C4-2B (cell line): ENCODE measurements at regions not wholly inside any gene's neighbourhood (a gene's known extent, or its start where the extent isn't known, plus 50 kb on each side); places are given as distances from the start of the nearest gene placed in this dataset.
"Not testable (repeated sequence)": the region's sequence is repeated elsewhere in the genome, so short reads cannot be mapped to it uniquely, and the experiment has no call there.

Source experiments
- H3K27ac ChIP-seq: fragments of 450-650 bp; 2 replicates; pipeline ENCODE4 v1.5.1; 2017
- ZFX ChIP-seq: fragments of 450-650 bp; IDR thresholded peaks from 2 replicates; pipeline ENCODE4 v1.6.1; 2017
- TF ChIP-seq, protein P1 (sequence below): fragments of 450-650 bp; conservative IDR thresholded peaks from 2 replicates; pipeline ENCODE4 v1.5.1; 2017; ENCODE audit warnings: mild to moderate bottlenecking

- TF ChIP-seq, protein P1, sequence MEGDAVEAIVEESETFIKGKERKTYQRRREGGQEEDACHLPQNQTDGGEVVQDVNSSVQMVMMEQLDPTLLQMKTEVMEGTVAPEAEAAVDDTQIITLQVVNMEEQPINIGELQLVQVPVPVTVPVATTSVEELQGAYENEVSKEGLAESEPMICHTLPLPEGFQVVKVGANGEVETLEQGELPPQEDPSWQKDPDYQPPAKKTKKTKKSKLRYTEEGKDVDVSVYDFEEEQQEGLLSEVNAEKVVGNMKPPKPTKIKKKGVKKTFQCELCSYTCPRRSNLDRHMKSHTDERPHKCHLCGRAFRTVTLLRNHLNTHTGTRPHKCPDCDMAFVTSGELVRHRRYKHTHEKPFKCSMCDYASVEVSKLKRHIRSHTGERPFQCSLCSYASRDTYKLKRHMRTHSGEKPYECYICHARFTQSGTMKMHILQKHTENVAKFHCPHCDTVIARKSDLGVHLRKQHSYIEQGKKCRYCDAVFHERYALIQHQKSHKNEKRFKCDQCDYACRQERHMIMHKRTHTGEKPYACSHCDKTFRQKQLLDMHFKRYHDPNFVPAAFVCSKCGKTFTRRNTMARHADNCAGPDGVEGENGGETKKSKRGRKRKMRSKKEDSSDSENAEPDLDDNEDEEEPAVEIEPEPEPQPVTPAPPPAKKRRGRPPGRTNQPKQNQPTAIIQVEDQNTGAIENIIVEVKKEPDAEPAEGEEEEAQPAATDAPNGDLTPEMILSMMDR = no peak
- no peak for TF ChIP-seq ZFX
- no peak overlapping the region for H3K27ac ChIP-seq
Measured at GRCh38 chr9:135358552-135358940, 121.0 kb upstream of the PPP1R26 start.

DNA sequence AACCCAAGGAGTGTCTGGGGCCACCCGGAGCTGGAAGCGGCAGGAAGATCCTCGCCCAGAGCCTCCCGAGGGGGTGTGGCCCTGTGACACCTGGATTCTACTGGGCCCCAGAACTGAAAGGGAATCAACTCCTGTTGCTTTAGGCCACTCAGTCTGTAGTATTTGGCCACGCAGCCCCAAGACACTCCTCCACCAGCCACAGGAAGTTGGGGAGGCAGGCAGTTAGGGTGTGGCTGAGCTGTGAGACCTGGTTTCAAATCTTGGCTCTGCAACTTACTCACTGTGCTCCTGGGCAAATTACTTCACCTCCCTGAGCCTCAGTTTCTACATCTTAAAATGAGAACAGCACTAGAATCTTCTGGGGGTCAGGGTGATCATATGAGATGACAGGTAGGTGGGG lies 119.8 kb upstream of the PPP1R26 start:
- H3K27ac ChIP-seq = no peak overlapping the region
- TF ChIP-seq, protein P1 = no peak
- no peak for TF ChIP-seq ZFX

DNA sequence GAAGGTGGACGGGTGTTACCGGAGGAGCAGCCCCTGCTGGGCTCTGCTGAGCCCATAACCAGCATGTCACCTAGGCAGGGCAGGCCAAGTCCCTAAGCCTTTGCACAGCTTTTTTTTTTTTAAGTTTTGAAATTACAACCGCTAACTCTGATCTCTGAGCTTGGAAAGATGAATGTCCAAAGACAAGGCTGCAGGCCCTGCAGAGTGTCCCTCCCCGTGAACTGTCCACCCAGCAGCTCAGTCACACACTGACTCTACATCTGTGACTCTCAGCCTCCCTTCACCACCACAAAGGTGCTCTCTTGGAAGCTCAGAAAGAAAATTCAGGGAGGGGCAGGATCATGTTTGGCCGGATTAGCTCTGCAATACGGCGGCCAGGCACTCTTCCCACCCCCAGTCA lies 119.0 kb upstream of the PPP1R26 start:
- TF ChIP-seq, protein P1 = no peak
- TF ChIP-seq ZFX = no peak
- H3K27ac ChIP-seq = no peak overlapping the region

DNA sequence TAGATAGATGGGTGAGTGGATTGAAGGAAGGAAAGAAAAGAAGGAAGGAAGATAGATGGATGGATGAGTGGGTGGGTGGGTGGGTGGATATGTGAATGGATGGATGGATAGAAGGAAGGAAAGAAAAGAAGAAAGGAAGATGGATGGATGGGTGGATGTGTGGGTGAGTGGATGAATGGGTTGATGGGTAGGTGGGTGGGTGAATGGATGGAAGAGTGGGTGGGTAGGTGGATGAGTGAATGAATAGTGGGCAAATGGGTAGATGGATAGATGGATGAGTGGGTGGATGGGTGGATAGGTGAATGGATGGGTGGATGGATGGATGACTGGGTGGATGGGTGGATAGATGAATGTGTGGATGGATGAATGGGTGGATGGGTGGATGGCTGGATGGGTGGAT lies 117.9 kb upstream of the PPP1R26 start:
- H3K27ac ChIP-seq = not testable (repeated sequence)

GRCh38 chr9:135363596-135363995 lies 116.0 kb upstream of the PPP1R26 start:
- TF ChIP-seq, protein P1 = no peak
- TF ChIP-seq ZFX = no peak

DNA sequence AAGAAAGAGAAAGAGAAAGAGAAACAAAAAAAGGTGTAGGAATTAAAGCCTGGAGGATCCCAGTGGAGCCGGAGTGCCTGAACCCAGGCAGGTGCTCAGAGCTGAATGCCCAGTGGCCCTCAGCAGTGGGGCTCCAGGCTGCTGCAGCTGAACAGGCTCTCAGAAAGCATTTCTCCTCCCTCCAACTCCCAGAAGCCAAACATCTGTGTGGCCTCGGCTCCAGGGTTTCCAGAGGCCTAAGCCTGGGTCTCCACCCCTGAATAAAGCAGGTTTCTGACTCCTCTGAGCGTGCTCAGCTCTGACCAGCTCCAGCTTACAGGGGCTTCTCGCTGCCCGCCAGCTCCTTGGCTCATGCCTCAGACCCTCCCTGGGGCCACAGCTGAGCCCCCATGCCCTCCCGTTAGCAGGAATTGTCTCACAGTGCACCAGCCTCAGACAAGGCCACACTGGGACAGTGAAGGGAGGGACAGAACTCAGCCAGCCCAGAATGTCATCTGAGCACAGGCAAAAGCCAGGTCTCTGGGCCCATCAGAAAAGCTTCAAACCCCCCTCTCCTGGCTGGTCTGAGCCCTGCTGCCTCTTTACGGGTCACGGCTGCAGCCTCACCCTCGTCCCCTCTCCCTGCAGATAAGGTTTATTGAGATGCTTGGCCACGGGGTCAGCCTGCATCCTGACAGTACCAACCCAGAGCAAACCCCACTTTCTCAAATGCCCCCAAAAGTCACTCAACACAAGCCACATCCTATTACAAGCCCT lies 114.4 kb upstream of the PPP1R26 start:
- TF ChIP-seq ZFX = no peak
- TF ChIP-seq, protein P1 = no peak
- no peak overlapping the region for H3K27ac ChIP-seq

More at GRCh38 chr9:135363596-135363995, 116.0 kb upstream of the PPP1R26 start:
- no peak overlapping the region for H3K27ac ChIP-seq

GRCh38 chr9:135366104-135366503 lies 113.5 kb upstream of the PPP1R26 start:
- TF ChIP-seq ZFX = no peak
- TF ChIP-seq, protein P1 = no peak
- no peak overlapping the region for H3K27ac ChIP-seq

- TF ChIP-seq ZFX = no peak
- TF ChIP-seq, protein P1 = no peak
- no peak overlapping the region for H3K27ac ChIP-seq
Measured at GRCh38 chr9:135369412-135369990, 110.1 kb upstream of the PPP1R26 start.
